A673 (cell line): ENCODE measurements at regions not wholly inside any gene's neighbourhood (a gene's known extent, or its start where the extent isn't known, plus 50 kb on each side); places are given as distances from the start of the nearest gene placed in this dataset.

Source experiments
- CTCF ChIP-seq: fragments of 300-800, 200-600 bp; sonication (generic); conservative IDR thresholded peaks from 2 replicates; pipeline ENCODE4 v1.5.1; 2017; ENCODE audit warnings: low read depth, mild to moderate bottlenecking, antibody characterized with exemption, low read length, moderate library complexity, mixed read lengths
- EZH2 ChIP-seq: fragments of 200-600 bp; sonication (generic); IDR thresholded peaks from 2 replicates; pipeline ENCODE4 v1.6.1; 2017; ENCODE audit warnings: borderline replicate concordance, low read depth, mild to moderate bottlenecking, mixed read lengths, antibody characterized with exemption, low read length; ENCODE audit not compliant: poor library complexity, severe bottlenecking

- TF ChIP-seq CTCF, result no peak
- TF ChIP-seq EZH2, result no peak
Observed at GRCh38 chr3:107882261-107882660, 208.6 kb downstream of the CD47 start.
